NT2/D1 (cell line): ENCODE measurements at regions not wholly inside any gene's neighbourhood (a gene's known extent, or its start where the extent isn't known, plus 50 kb on each side); places are given as distances from the start of the nearest gene placed in this dataset.

Experiments used
- YY1 ChIP-seq: IDR thresholded peaks from 2 replicates; pipeline ENCODE4 v1.6.1; 2011; ENCODE audit not compliant: insufficient read length, insufficient read depth
- ZNF274 ChIP-seq: IDR thresholded peaks from 2 replicates; pipeline ENCODE4 v1.6.1; 2011; ENCODE audit warnings: mild to moderate bottlenecking, low read depth, low read length

GRCh38 chr17:71762526-71762925, 358.3 kb upstream of the SOX9 start:
- no peak for TF ChIP-seq ZNF274
- no peak for TF ChIP-seq YY1
